HG02610 (cell line): ENCODE measurements at regions not wholly inside any gene's neighbourhood (a gene's known extent, or its start where the extent isn't known, plus 50 kb on each side); places are given as distances from the start of the nearest gene placed in this dataset.
"Not testable (repeated sequence)": the region's sequence is repeated elsewhere in the genome, so short reads cannot be mapped to it uniquely, and the experiment has no call there.

ENCODE experiments used
- ATAC-seq: cut with Tn5 transposase; IDR thresholded peaks from one replicate; pipeline ENCODE4 v1.9.1; 2021; ENCODE audit warnings: mild to moderate bottlenecking, moderate library complexity; ENCODE audit not compliant: unreplicated experiment

- ATAC-seq: no peak
Observed at GRCh38 chr10:37582237-37582636, 275.2 kb downstream of the ZNF248 start.

- no peak for ATAC-seq
Observed at GRCh38 chr10:37576154-37576553, 281.3 kb downstream of the ZNF248 start.

DNA sequence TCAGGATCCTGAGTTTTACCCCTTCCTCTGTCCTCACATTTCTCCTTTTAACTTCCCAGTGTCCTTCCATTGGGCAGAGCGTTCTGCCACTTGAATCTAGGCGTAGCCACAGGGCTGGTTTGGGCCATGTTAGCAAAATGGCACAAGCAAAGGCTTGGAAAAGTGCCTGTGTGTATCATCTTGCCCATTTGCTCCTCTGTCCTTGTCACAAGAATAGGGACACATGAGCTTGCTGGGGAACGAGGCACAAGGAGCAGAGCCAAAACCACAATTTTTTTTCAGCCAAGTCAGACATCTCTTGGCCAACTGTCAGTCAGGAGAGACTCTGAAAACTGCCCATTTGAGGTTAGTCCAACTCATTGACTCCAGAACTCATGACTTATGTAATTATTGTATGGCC is 285.2 kb downstream of the ZNF248 start:
- ATAC-seq: no peak

- ATAC-seq: no peak
Observed at GRCh38 chr10:37566332-37566731, 291.1 kb downstream of the ZNF248 start.

DNA sequence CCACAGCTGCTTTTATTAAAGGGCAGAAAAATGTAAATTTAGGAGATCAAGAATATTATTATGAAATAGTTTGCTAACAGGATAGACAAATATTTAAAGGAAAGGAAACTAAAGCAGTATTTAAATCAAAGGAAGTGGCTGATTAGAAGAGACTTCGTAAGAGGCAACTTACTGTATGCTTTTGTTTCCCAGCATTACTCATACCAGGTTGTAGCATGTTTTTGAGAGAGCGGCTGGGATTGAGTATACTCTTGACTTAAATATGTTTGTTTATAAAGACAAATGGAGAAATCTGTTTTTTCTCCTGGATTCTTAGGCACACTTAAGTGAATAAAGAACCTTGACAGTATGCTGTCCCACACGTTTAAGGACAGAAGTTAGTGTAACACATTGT is 293.7 kb downstream of the ZNF248 start:
- no peak for ATAC-seq

GRCh38 chr10:37563107-37563714 is 294.2 kb downstream of the ZNF248 start:
- ATAC-seq: no peak

GRCh38 chr10:37552881-37553280 is 304.5 kb downstream of the ZNF248 start:
- ATAC-seq: no peak

GRCh38 chr10:37549054-37549453 is 308.4 kb downstream of the ZNF248 start:
- ATAC-seq: no peak

DNA sequence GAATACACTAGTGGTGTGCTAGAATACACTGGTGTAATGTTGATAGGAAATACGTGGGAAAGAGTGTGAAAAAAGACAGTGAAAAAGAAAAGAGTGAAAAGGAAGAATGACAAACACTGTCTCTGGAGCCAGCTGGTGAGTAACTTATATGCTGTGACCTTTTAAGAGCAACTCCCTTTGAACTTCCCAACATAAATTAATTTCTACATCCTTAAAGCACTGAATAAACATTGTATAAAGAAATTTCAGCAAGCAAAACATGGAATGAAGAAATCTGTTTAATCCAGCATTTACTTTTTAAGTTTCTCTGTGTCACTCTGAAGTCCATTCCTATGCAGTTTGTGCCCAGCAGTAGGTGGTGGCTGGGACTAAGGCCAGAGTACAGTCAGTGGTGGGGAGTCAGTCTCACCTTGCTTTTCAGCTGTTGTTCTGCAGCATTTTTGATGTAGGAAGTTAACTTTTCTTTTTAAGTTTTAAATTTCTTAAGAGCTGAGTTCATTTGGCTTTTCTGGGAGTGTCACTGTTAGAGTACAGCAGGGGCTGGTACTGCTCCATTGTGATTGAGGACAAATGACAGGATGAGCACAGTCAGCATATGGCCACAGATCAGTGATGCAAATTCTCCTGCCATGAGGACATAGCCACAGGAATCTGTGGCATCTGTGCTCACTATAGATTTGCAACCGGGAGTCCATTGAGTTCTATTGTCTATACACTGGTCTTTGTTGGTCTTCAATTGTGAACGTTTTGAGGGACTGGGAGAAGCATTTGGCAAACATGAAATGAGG is 321.8 kb downstream of the ZNF248 start:
- ATAC-seq: no peak

GRCh38 chr10:37534166-37534565 is 323.2 kb downstream of the ZNF248 start:
- ATAC-seq: no peak

GRCh38 chr10:37525410-37525809 is 332.0 kb downstream of the ZNF248 start:
- not testable (repeated sequence) for ATAC-seq

- no peak for ATAC-seq
Observed at GRCh38 chr10:37520488-37520887, 336.9 kb downstream of the ZNF248 start.

DNA sequence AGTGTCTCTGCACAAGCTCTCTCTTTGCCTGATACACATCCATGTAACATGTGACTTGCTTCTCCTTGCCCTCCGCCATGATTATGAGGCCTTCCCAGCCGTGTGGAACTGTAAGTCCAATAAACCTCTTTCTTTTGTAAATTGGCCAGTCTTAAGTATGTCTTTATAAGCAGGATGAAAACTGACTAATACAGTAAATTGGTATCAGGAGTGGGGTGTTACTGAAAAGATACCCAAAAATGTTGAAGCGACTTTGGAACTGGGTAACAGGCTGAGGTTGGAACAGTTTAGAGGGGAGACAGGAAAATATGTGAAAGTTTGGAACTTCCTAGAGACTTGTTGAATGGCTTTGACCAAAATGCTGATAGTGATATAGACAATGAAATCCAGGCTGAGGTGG is 346.9 kb downstream of the ZNF248 start:
- not testable (repeated sequence) for ATAC-seq

- ATAC-seq: no peak
Observed at GRCh38 chr10:37496061-37496460, 361.3 kb downstream of the ZNF248 start.

- ATAC-seq: no peak
Observed at GRCh38 chr10:37495415-37495814, 362.0 kb downstream of the ZNF248 start.

- not testable (repeated sequence) for ATAC-seq
Observed at GRCh38 chr10:37493185-37493796, 364.1 kb downstream of the ZNF248 start.

- no peak for ATAC-seq
Observed at GRCh38 chr10:37490266-37490665, 364.9 kb downstream of the ANKRD30A start.

- ATAC-seq: no peak
Observed at GRCh38 chr10:37489658-37490003, 364.2 kb downstream of the ANKRD30A start.

DNA sequence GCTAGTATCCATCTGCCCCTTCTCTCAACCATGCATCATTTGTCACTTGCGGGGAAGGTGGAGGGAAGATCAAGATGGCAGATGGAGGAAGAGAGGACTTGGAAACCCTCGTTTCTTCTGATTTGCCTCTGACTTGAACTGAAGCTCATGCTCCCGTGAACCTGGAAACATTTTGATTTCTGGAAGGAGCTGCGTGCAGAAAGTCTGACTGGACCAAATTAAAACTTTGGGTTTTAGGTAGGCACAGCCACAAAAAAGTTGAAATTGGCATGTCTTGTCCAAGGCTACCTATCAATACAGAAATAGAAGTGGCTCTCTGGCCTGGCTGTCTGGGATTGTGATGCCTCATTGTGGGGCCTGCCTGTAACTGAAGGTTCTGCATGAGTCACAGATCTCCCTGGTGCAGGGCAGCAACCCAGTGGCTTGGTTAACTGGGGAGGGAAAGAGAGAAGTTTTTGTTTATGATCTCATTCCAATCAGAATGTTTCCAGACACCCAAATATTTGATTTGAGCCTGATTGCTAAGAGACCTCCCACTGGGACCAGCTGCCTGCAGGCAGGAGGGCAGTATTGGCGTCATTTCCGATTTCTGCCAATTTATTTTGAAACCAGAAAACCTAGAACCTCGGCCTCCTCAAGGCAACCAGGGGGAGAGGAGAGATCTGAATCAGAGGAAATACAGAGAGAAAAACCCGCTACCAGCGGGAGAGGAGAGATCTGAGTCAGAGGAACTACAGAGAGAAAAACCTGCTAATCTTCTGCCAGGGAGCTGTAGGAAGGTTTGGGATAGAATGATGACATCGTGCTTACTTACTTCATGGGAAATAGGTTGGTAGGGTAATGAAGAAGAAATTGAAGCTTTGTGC is 363.6 kb downstream of the ANKRD30A start:
- ATAC-seq: no peak

GRCh38 chr10:37480596-37480995 is 355.2 kb downstream of the ANKRD30A start:
- ATAC-seq: not testable (repeated sequence)

DNA sequence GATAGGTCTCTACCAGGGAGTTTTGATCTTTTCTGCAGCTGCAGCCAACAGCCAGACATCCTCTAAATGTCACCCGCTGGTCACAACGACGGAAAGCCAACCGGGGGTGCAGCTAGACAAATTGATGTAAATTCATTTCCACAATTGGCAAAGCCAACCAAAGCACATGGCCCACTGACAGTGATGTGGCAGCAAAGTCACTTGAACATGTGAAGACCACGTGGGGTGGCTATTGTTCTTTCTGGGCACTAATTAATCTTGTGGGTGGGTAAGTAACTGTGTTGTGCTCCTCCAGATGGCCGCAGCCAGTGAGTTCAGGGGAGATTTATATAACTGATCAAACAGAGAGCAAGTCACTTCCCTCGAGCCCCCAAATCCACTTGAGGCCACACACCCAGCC is 354.1 kb downstream of the ANKRD30A start:
- no peak for ATAC-seq
